ENCODE measurements at regions not wholly inside any gene's neighbourhood (a gene's known extent, or its start where the extent isn't known, plus 50 kb on each side); places are given as distances from the start of the nearest gene placed in this dataset.

GRCh38 chr4:89665662-89666061, 171.3 kb downstream of the SNCA start:
- DNase-seq = no peak

- no peak for DNase-seq
These were observed 172.4 kb downstream of the SNCA start for GRCh38 chr4:89664521-89664920.

GRCh38 chr4:89661173-89661899, 175.6 kb downstream of the SNCA start:
- no peak for DNase-seq

- no peak for DNase-seq
These were observed 176.4 kb downstream of the SNCA start for GRCh38 chr4:89660444-89661172.

DNA sequence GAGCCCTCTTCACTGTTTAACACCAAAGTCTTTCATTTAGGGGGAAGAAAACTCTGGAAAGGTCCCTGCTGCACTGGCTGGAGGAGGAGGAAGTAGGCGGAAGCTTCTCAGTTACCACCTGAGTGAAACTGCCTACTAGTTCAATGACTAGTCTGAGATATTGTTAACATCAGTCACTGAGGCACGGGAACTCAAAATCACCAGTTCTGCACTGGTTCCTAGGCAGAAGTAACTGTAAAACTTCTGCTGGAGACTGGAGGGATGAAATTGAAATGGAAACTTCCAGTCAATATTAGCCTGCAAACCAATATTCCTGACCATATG, 178.3 kb downstream of the SNCA start:
- DNase-seq = no peak

DNA sequence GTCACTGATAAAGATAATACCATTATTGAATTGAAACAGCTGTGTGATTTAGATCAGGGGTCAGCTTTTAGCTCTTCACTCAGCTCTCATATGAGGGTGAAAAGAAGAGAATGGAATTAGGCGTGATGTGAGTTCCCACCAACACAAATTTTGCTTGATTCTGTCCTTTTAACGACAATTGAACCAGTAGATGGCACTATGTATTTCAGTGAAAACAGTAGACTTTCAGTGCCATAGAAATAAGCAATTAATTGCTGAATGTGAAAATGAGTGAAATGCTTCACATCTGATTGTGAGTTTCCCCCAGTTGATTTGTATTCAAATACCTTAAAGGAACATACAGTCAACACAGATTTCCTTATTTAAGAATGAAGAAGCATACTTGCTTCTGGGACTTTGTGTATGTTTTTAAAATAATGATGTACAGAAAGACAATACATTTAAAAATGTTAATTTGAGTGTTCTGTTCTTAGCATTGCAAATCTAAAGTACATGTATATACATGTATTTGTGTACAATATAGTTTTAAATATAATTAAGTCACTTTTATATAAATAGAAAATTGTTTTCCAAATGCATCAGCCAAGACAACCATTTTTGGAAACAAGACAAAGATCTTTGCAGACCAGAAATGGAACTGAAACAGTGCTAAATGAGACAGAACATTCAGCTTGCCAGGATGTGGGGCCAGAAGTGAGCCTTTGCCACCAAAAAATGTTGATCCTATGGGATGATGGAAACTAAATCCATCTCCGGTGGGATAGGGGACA, 178.8 kb downstream of the SNCA start:
- no peak for DNase-seq

- no peak for DNase-seq
These were observed 183.9 kb downstream of the SNCA start for GRCh38 chr4:89653012-89653411.

- DNase-seq = no peak
These were observed 191.5 kb downstream of the SNCA start for GRCh38 chr4:89645482-89645881.

DNA sequence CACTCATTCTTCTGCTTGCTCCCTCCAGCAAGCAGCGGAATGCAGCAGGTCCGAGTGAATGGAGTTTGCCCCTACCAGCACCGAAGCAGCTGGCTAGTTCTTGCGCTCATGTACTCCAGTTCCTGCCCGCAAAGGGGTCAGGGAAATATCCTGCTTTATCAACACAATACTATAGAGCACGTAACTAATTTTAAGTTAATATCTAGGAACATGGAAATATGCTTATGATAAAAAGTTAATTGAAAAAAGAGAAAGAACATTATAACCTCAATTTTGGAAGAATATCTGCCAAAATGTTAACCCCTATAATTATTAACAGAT, 195.6 kb downstream of the SNCA start:
- no peak for DNase-seq

- DNase-seq = no peak
These were observed 196.2 kb downstream of the SNCA start for GRCh38 chr4:89640620-89641366.

DNA sequence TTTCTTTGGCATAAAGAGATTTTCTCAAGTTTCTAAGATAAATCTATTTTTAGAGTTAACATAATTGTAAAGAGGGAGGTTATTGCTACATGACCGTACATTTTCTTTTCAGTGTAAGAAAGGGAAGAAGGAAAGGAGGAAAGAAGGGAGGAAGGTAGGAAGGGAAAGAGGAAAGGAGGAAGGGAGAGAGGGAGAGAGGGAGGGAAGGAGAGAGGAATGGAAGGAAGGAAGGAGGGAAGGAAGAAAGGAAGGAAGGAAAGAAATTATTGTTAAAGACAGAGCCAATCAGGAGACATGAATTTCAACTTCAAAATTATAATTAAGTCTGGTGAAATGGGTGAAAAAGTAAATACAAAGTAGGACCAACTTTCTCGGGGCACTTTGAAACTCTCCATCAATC, 197.6 kb downstream of the SNCA start:
- no peak for DNase-seq

DNA sequence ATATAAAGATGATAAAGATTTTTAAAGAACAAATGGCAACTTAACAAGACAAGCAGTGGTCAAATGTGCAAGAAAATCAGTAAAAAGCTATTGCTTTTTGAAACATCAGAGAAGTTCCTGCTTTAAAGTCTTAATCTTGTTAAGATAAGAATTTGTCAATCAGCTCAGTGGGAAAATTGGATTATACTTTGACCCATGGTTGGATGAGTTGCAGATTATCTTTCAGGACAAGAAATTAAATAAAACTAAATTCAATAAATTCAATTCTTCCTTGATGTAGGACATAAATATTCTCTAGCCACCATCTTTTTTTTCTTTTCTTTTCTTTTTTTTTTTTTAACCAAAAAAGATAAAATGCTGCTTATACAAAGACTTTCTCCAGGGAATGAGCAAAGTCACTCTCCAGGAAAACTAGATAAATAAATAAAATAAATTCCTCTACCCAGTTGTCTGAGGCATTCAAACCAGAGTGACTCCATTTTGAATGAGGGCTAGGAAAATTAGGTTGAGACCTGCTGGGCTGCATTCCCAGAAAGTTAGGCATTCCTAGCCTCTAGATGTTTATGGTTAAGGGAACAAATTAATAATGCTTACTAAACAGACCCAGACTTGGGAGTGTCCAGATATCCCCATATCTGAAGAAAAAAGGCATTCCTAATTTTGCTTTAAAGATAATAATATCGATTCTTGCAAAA, 211.2 kb downstream of the SNCA start:
- no peak for DNase-seq

DNA sequence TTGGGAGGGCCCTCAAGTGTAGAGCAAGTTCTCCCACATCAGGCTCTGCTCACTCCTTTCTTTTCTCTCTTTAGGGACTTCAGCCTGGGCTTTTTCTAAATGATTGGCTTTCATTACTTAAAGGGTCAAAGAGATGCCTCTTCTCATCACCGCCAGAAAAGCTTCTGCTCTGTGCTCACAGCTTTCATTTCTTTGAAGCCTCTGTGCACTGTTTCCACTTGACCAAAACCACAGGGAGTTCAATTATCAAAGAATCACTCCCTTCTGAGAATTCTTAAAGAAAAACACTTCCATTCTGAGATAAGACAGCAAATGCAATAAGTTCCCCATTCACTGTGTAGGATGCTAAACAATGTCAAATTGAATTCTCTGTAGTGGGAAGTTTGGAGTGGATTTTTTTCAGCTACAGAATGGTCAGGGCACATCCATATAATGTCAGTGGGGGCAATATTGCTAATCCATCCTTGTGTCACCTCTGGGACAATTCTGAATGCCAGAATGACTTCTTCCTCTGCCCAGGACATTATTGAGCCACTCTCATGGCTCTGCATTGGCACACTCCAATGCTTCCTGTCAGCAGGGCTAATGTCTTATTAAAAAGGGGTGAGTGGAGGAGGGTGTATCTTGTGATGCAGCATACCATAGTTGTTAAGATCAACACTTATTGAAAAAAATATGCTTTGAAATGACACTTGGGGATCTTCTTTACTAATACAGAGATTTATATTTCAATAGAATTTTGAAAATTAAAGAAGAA, 217.6 kb downstream of the SNCA start:
- no peak for DNase-seq

DNA sequence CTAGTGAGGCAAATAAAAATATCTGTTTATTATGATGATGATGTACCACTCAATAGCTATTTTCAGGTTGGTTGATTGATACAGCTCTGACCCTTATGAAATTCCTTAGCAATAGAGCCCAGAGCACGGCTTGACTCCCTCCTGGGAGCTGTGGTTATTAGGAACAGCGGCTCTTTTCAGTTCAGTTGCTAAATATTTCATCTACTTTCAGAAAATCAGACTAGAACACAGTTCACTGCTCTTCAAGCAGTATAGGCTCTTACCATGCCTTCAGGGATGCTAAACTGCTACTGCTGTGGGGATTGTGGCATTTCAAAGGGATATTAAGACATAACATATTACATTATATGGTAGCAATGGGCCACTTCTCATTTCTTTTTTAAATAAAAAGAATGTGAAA, 218.8 kb downstream of the SNCA start:
- DNase-seq = no peak

GRCh38 chr4:89617317-89617716, 219.6 kb downstream of the SNCA start:
- DNase-seq = no peak

GRCh38 chr4:89616382-89616781, 220.6 kb downstream of the SNCA start:
- no peak for DNase-seq

DNA sequence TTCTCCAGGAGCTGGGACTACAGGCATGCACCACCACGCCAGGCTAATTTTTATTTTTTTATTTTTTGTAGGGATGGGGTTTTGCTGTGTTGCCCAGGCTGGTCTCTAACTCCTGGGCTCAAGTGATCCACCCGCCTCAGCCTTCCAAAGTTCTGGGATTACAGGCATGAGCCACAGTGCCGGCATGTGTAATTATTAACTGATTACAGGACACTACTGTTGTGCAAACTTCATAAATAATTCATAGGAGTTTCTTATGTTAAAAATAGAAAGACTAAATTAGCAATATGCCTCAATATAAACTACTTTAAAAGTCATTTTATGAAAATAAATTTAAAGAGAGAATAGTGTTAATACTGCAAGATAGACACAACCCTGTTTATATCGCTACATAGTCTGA, 221.9 kb downstream of the SNCA start:
- DNase-seq = no peak

- no peak for DNase-seq
These were observed 222.8 kb downstream of the SNCA start for GRCh38 chr4:89614155-89614554.

DNA sequence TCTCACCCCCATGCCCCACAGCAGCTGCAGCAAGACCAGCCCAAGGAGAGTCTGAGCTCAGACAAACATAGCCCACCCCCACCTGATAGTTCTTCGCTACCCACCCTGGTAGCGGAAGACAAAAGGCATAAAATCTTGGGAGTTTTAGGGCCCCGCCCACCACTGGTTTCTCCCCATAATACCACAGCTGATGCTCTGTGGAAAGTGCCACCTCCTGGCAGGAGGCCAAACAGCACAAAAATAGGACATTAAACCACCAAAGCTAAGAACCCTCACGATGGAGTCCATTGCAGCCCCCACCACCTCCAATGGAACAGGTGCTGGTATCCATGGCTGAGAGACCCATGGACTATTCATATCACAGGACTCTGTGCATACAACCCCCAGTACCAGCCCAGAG, 226.7 kb downstream of the SNCA start:
- no peak for DNase-seq

DNA sequence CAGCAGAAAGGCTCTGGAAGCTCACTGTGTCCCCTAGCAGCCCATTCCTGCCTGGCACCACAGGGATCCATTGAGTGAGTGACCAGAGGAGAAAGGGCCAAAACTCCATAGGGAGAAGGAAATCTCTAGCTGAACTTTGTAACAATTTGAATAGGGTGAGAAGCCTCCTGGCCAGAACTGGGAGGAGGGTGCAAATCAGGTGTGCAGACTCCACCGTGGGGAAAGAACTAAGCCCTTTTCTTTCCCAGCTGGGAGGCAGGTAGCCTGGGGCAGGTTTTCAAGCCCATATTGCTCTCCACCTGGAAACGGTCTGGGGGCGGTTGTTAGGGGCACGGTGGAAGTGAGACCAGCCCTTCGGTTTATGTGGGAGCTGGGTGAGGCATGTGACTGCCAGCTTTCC, 227.2 kb downstream of the SNCA start:
- no peak for DNase-seq

DNA sequence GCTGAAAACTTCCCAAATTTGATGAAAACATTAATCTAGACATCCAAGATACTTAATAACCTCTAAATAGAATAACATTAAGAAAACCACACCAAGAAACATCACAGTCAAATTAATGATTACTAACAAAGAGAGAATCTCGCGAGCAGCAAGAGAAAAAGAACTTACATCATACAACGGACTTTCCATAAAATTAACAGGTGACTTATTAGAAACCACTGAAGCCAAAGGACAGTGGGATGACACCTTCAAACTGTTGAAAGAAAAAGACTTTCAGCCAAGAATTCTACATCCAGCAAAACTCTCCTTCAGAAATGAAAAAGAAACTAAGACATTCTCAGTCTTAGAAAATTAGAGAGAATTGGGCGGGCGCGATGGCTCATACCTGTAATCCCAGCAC, 232.0 kb downstream of the SNCA start:
- DNase-seq = no peak

DNA sequence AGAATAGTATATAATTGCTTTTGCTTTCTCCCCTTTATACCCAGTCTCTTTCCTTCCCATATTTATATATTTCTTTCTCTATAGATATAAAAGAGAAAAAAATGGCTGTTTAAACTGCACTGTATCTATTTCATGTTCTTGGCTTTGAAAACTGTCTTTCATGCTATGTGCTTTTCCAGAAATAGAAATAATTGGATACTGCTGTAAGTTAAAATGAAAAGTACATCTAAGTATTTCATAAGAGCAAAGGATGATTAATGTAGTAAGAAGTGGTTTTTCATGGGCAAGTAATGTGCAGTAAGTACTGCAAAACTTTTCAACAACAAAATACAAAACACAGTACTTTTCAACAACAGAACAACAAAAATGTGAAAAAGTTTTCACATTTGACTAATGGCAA, 237.9 kb downstream of the SNCA start:
- no peak for DNase-seq
